ENCODE measurements at regions not wholly inside any gene's neighbourhood (a gene's known extent, or its start where the extent isn't known, plus 50 kb on each side); places are given as distances from the start of the nearest gene placed in this dataset.

DNA sequence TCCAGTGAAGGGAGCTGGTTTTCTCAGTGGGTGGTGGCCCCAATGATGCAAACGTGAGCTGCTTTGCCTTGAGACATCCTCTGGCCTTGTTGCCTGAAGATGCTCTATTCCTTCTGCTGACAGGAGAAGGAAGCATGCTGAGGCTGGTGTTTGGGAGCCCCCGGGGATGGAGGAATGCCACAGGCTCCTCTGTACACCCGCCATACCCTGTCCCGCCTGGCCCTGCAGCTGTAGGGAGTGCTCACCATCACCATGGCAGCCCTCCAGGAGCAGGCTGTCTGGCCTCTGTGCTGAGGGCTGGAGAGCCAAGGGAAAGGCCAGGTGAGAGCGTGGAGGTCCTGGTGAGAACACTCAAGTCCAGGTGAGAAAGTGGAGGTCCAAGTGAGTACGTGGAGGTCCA lies 134.4 kb downstream of the MRPL36 start:
- TF ChIP-seq, protein P1, sequence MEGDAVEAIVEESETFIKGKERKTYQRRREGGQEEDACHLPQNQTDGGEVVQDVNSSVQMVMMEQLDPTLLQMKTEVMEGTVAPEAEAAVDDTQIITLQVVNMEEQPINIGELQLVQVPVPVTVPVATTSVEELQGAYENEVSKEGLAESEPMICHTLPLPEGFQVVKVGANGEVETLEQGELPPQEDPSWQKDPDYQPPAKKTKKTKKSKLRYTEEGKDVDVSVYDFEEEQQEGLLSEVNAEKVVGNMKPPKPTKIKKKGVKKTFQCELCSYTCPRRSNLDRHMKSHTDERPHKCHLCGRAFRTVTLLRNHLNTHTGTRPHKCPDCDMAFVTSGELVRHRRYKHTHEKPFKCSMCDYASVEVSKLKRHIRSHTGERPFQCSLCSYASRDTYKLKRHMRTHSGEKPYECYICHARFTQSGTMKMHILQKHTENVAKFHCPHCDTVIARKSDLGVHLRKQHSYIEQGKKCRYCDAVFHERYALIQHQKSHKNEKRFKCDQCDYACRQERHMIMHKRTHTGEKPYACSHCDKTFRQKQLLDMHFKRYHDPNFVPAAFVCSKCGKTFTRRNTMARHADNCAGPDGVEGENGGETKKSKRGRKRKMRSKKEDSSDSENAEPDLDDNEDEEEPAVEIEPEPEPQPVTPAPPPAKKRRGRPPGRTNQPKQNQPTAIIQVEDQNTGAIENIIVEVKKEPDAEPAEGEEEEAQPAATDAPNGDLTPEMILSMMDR (IDR thresholded peaks at IDR 0.05): no peak
- TF ChIP-seq POLR2A (IDR thresholded peaks at IDR 0.05): no peak
- peaks cover 0 to 8% (median 0%) of the 10 kb centered on the region in 12 donors for H3K9me3 ChIP-seq
- H3K36me3 ChIP-seq: no peaks in the 10 kb centered on the region
- ATAC-seq (no peak), DNase-seq (no peak)
- H3K27me3 ChIP-seq: peaks cover 18 to 66% (median 34%) of the 10 kb centered on the region in 9 donors
- whole genome bisulfite sequencing, 4 donors: 66 to 76% (median 73%) methylated on average over 6 of the region's 6 CpGs
- peaks cover 0 to 14% (median 1%) of the 10 kb centered on the region in 12 donors for H3K4me1 ChIP-seq
- H3K27ac ChIP-seq: no peak overlapping the region
- no peak overlapping the region for H3K4me3 ChIP-seq
- intact Hi-C loops (cut with DNase I): loop anchor here in 1 of 10 donors (5.0 kb wide), 1 partner anchor 372 kb away; no protein-coding TSS in a partner anchor

DNA sequence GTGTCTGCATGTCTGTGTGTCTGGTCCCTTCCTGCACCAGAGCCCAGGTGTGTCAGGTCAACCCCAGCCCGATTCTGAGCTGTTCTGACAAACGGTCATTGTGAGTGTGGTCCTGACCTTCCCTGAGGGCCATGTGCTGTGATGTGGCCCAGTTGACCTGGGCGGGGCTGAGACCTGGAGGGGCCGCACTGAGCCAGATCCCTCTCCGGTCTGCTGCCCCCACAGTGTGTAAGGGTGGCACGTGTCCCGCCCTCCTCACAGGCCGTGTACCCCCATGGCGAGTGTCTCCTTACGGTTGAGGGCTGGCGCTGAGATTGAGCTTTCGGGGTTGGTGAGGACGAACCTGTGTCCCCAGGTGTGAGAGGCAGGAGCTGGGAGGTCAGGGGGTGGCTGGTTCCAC lies 136.5 kb downstream of the MRPL36 start:
- Histone ChIP-seq H3K4me3 (no peak overlapping the region), H3K27me3 (peaks cover 21 to 78% (median 34%) of the 10 kb centered on the region in 9 donors), H3K4me1 (peaks cover 0 to 13% (median 1%) of the 10 kb centered on the region in 12 donors), H3K36me3 (no peaks in the 10 kb centered on the region), H3K27ac (no peak overlapping the region), H3K9me3 (no peaks in the 10 kb centered on the region)
- WGBS, 4 donors: 75 to 89% (median 78%) methylated on average over 13 of the region's 13 CpGs
- TF ChIP-seq, protein P1 (IDR thresholded peaks at IDR 0.05): no peak
- no peak for TF ChIP-seq POLR2A (IDR thresholded peaks at IDR 0.05)
- no peak for ATAC-seq
- intact Hi-C loops (cut with DNase I): no loop called here
- DNase-seq: no peak

DNA sequence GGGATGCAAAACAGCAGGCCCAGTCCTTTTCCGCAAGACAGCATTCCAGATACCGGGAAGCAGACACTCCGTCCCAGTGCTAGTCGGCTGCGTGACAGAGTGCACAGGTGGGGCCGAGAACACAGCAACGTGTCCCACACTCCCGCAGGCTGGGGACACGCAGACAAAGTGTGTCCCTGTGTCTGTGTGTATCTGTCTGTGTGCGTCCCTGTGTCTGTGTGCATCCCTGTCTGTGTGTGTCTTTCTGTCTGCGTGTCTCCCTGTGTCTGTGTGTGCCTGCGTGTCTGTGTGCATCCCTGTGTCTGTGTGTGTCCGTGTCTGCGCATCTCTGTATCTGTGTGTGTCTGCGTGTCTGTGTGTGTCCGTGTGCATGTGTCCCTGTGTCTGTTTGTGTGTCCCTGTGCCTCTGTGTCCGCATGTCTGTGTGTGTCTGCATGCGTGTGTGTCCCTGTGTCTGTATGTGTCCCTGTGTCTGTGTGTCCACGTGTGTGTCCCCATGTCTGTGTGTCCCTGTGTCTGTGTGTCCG lies 137.0 kb downstream of the MRPL36 start:
- no peak for DNase-seq
- 75 to 85% (median 81%) methylated on average over 17 to 20 of the region's 20 CpGs for whole genome bisulfite sequencing, 4 donors
- Histone ChIP-seq H3K4me1 (peaks cover 0 to 8% (median under 1%) of the 10 kb centered on the region in 12 donors), H3K9me3 (no peaks in the 10 kb centered on the region), H3K27me3 (peaks cover 17 to 77% (median 35%) of the 10 kb centered on the region in 9 donors), H3K36me3 (no peaks in the 10 kb centered on the region), H3K4me3 (no peak overlapping the region), H3K27ac (no peak overlapping the region)
- no peak for ATAC-seq
- TF ChIP-seq, protein P1 (IDR thresholded peaks at IDR 0.05): no peak
- TF ChIP-seq POLR2A (IDR thresholded peaks at IDR 0.05): no peak
- intact Hi-C loops (cut with DNase I): no loop called here

DNA sequence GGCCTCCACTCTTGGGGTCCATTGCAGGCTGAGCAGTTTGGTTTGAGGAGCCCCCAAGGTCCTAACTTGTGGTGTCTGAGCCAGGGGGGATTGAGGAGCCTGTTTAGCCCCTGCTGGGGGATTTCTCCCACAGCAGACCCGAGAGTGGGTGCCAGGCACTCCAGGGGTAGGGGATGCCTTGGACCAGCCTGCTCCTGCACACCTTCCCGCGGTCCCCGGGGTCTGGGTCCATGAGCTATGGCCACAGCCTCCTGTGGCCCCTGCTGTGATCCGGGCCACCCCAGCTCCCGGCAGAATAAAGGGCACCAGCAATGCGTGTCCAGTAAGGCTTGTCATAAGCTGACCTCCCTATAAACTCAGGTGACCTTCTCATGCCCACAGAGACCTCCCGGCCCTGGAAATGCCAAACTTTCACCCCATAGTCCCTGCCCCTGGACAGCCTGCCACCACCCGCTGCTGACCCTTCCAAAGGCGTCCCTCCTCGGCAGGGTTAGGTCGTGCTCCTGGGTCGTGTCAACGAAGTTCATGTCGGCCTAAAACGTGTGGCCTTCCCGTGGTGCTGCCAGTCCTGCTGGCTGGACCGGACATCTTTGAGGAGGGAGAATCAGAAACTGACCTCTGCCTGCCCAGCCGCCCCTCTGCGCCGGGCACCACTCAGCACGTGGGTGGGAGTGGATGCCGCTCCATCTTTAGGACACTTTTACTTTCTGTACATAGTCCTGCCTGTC lies 137.6 kb downstream of the MRPL36 start:
- DNase-seq (no peak), ATAC-seq (no peak)
- Histone ChIP-seq H3K4me3 (no peak overlapping the region), H3K27ac (no peak overlapping the region), H3K36me3 (no peaks in the 10 kb centered on the region), H3K4me1 (peaks cover 0 to 6% (median 0%) of the 10 kb centered on the region in 12 donors), H3K9me3 (no peaks in the 10 kb centered on the region), H3K27me3 (peaks cover 15 to 78% (median 34%) of the 10 kb centered on the region in 9 donors)
- intact Hi-C loops (cut with DNase I): no loop called here
- 76 to 89% (median 82%) methylated on average over 10 to 23 of the region's 23 CpGs for WGBS, 4 donors
- TF ChIP-seq, protein P1 (IDR thresholded peaks at IDR 0.05): no peak
- TF ChIP-seq POLR2A (IDR thresholded peaks at IDR 0.05): no peak

All from heart left ventricle (tissue), 16 donors.